ENCODE measurements at regions not wholly inside any gene's neighbourhood (a gene's known extent, or its start where the extent isn't known, plus 50 kb on each side); places are given as distances from the start of the nearest gene placed in this dataset.

DNA sequence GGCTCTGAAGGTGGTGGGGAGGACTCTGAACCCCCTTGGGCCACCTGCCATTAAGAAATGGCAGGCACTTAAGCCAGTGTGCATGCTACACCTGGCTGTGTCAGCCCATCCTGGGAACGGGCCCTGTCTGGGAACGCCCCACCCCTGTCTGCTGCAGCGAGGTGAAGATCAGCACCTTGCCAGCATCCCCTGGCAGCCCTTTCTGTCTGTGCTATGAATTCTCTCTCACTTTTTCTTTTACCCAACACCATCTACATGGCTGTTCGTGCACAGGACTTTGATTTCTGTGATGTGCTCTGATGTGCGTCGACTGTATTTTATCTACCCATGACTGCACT is 452.9 kb upstream of the B3GAT1 start:
- H3K79me2 ChIP-seq: no peaks in the 10 kb centered on the region
- H2AFZ ChIP-seq: no peak overlapping the region
- H3K9ac ChIP-seq: no peak overlapping the region
- H3K9me3 ChIP-seq (ENCODE audit: control insufficient read depth, low read length): no peaks in the 10 kb centered on the region
- H3K36me3 ChIP-seq (ENCODE audit: control insufficient read depth, insufficient read depth, low read length): no peaks in the 10 kb centered on the region
- H3K4me2 ChIP-seq (ENCODE audit: low read length): no peak overlapping the region
- no peaks in the 10 kb centered on the region for H3K27me3 ChIP-seq (ENCODE audit: control insufficient read depth, insufficient read depth, low read length)
- H3K4me1 ChIP-seq: no peaks in the 10 kb centered on the region
- H3K4me3 ChIP-seq (ENCODE audit: low read depth, low read length): no peak overlapping the region
- TF ChIP-seq, protein P1, sequence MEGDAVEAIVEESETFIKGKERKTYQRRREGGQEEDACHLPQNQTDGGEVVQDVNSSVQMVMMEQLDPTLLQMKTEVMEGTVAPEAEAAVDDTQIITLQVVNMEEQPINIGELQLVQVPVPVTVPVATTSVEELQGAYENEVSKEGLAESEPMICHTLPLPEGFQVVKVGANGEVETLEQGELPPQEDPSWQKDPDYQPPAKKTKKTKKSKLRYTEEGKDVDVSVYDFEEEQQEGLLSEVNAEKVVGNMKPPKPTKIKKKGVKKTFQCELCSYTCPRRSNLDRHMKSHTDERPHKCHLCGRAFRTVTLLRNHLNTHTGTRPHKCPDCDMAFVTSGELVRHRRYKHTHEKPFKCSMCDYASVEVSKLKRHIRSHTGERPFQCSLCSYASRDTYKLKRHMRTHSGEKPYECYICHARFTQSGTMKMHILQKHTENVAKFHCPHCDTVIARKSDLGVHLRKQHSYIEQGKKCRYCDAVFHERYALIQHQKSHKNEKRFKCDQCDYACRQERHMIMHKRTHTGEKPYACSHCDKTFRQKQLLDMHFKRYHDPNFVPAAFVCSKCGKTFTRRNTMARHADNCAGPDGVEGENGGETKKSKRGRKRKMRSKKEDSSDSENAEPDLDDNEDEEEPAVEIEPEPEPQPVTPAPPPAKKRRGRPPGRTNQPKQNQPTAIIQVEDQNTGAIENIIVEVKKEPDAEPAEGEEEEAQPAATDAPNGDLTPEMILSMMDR (IDR thresholded peaks at IDR 0.05): no peak
- H3K27ac ChIP-seq: no peak overlapping the region

DNA sequence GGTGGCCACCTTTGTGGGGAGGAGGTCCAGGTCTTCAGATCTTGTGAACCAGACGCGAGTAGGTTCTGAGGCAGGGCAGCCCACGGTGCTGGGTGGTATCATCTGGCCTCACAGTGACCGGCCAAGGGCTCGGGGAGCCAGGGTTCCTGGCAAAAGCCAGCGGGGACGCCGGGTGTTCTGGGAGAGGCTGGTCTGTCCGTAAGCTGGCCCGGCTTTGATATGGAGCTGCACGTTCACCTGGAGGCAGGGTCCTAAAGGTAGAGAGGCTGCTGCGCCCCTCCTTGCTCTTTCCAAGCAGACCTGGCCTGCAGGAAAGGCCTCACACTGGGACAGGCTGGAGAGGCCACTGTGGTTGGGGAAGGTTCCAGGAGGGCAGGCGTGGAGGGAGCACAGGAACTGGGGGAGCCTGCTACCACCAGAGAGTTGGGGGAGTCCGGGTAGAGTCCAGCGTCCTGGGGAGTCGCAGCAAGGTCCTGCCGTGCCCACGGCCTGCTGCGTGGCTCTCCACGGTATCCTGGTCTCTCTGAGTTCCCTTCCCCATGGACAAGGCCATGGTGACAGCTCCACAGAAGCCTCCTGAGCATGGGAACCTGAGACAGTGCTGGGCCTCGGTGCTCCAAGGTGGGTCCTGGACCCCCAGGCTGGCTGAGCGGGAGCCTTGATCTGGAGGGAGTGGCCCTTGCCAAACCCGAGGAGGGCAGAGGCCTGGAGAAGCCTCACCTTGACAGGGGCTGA is 452.4 kb upstream of the B3GAT1 start:
- TF ChIP-seq, protein P1 (IDR thresholded peaks at IDR 0.05): no peak
- Histone ChIP-seq H3K4me1 (no peaks in the 10 kb centered on the region), H3K27ac (no peak overlapping the region), H3K27me3 (ENCODE audit: control insufficient read depth, insufficient read depth, low read length) (no peaks in the 10 kb centered on the region), H3K4me3 (ENCODE audit: low read depth, low read length) (no peak overlapping the region), H3K36me3 (ENCODE audit: control insufficient read depth, insufficient read depth, low read length) (no peaks in the 10 kb centered on the region), H2AFZ (no peak overlapping the region), H3K79me2 (no peaks in the 10 kb centered on the region), H3K9ac (no peak overlapping the region), H3K4me2 (ENCODE audit: low read length) (no peak overlapping the region), H3K9me3 (ENCODE audit: control insufficient read depth, low read length) (no peaks in the 10 kb centered on the region)

DNA sequence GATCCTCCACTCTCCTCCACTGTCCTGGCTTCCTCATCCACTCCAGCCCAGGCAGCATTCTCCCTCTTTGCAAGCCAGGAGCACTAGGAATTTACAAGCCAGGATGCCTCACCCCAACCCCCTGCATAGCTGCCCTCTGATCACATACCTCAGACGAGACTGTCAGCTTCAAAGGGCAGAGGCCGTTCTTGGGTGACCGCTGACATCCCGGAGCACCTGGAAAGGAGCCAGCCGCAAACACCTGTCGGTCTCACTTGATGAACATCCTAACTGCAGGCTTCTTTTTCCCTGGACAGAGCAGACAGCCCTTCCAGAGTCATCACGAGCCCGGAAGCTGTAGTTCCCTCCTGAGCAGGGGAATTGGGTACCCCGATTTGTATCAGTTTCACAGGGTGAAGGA is 451.3 kb upstream of the B3GAT1 start:
- Histone ChIP-seq H3K36me3 (ENCODE audit: control insufficient read depth, insufficient read depth, low read length) (no peaks in the 10 kb centered on the region), H2AFZ (no peak overlapping the region), H3K27me3 (ENCODE audit: control insufficient read depth, insufficient read depth, low read length) (no peaks in the 10 kb centered on the region), H3K9ac (no peak overlapping the region), H3K9me3 (ENCODE audit: control insufficient read depth, low read length) (no peaks in the 10 kb centered on the region), H3K4me2 (ENCODE audit: low read length) (no peak overlapping the region), H3K4me3 (ENCODE audit: low read depth, low read length) (no peak overlapping the region), H3K27ac (no peak overlapping the region), H3K4me1 (no peaks in the 10 kb centered on the region), H3K79me2 (no peaks in the 10 kb centered on the region)
- TF ChIP-seq, protein P1 (IDR thresholded peaks at IDR 0.05): no peak

DNA sequence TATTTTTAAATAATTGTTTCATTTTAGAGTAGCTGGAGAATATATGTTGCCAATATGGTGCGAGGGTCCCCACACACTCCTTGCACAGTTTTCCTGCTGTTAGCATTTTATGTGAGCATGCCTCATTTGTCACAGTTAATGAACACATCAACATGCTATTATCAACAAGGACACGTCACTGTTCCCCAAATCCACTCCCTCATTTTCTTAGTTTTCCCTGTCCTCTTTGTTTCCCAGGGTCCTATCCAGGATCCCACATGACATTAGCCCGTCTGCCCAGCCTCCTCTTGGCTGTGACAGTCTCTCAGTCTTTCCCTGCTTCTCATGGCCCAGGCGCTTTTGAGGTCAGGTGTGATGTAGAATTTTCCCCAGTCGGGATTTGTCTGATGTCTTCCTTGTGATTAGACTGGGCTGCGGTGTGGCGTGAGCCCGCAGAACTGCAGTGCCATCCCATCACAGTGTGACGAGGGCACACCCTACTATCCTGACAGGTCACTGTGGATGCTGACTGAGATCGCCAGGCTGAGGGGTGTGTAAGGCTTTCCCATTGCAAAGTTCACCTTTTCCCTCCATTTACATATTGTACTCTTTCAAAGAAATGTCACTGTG is 450.6 kb upstream of the B3GAT1 start:
- TF ChIP-seq, protein P1 (IDR thresholded peaks at IDR 0.05): no peak
- Histone ChIP-seq H3K36me3 (ENCODE audit: control insufficient read depth, insufficient read depth, low read length) (no peaks in the 10 kb centered on the region), H3K4me2 (ENCODE audit: low read length) (no peak overlapping the region), H3K9me3 (ENCODE audit: control insufficient read depth, low read length) (no peaks in the 10 kb centered on the region), H3K27ac (no peak overlapping the region), H3K4me3 (ENCODE audit: low read depth, low read length) (no peak overlapping the region), H2AFZ (no peak overlapping the region), H3K27me3 (ENCODE audit: control insufficient read depth, insufficient read depth, low read length) (no peaks in the 10 kb centered on the region), H3K79me2 (no peaks in the 10 kb centered on the region), H3K9ac (no peak overlapping the region), H3K4me1 (no peaks in the 10 kb centered on the region)

DNA sequence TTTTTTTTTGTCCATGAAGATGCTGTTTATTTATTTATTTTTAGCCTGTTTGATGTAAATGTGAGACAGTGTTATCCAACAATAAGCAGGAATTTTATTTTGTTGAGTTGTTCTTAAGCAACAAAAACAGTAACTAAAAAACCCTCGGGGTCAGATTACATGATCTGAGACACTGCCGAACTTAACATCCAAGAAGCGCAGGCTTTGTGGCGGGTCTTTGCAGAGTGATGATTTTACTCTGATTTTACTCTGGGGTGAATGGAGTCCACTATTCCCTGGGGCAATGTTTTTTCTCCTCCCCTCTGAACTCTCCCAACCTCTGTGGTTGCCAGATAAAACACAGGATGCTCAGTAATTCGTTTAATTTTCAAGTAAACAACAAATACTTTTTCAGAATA is 450.1 kb upstream of the B3GAT1 start:
- Histone ChIP-seq H3K36me3 (ENCODE audit: control insufficient read depth, insufficient read depth, low read length) (no peaks in the 10 kb centered on the region), H3K27ac (no peak overlapping the region), H3K4me1 (no peaks in the 10 kb centered on the region), H3K79me2 (no peaks in the 10 kb centered on the region), H3K27me3 (ENCODE audit: control insufficient read depth, insufficient read depth, low read length) (no peaks in the 10 kb centered on the region), H2AFZ (no peak overlapping the region), H3K4me2 (ENCODE audit: low read length) (no peak overlapping the region), H3K9ac (no peak overlapping the region), H3K9me3 (ENCODE audit: control insufficient read depth, low read length) (no peaks in the 10 kb centered on the region), H3K4me3 (ENCODE audit: low read depth, low read length) (no peak overlapping the region)
- TF ChIP-seq, protein P1 (IDR thresholded peaks at IDR 0.05): no peak

Measured in parathyroid adenoma (tissue), 2 donors.